Panc1 (cell line): ENCODE measurements at regions not wholly inside any gene's neighbourhood (a gene's known extent, or its start where the extent isn't known, plus 50 kb on each side); places are given as distances from the start of the nearest gene placed in this dataset.

Experiments
- CTCF ChIP-seq: fragments of 450-650 bp; IDR thresholded peaks from 2 replicates; pipeline ENCODE4 v1.5.1; 2017; ENCODE audit warnings: mild to moderate bottlenecking
- POLR2AphosphoS5 ChIP-seq: IDR thresholded peaks from 2 replicates; pipeline ENCODE4 v1.6.1; 2012; ENCODE audit warnings: mild to moderate bottlenecking, low read depth, low read length, moderate library complexity
- REST ChIP-seq, 2 experiments: IDR thresholded peaks; 2 replicates each; pipeline ENCODE4 v1.6.1; 2011 to 2012; ENCODE audit warnings: low read depth in 2 of 2, control low read depth in 1 of 2, low read length in 1 of 2, mild to moderate bottlenecking in 1 of 2, moderate library complexity in 1 of 2; ENCODE audit not compliant: insufficient read depth in 1 of 2
- SIN3A ChIP-seq: IDR thresholded peaks from 2 replicates; pipeline ENCODE4 v1.6.1; 2012; ENCODE audit warnings: low read depth, mild to moderate bottlenecking, low read length, moderate library complexity, borderline replicate concordance; ENCODE audit not compliant: insufficient read depth

DNA sequence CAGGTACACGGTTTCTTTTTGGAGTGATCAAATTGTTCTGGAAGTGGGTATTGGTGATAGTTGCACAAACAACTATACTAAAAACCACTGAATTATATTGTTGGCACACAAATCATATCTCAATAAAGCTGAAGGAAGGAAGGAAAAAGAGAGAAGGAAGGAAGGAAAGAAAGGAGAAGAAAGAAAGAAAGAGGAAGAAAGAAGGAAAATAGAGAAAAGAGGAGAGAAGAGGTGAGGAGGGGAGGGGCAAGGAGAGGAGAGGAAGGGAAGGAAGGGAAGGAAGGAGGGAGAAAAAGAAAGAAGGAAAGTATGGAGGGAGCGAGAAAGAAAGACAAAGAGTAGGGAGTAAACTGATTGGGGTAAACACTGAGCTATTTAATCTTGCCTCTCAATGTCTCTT, 77.9 kb upstream of the TSC22D2 start:
- TF ChIP-seq CTCF (no peak), SIN3A (no peak), POLR2AphosphoS5 (no peak), REST (IDR thresholded peaks at IDR 0.05; ENCODE audit: insufficient read depth in 1 of 2, low read depth in 2 of 2, low read length in 1 of 2) (no peak)
